K562 (cell line): ENCODE measurements at regions not wholly inside any gene's neighbourhood (a gene's known extent, or its start where the extent isn't known, plus 50 kb on each side); places are given as distances from the start of the nearest gene placed in this dataset.

Experiments
- ATAC-seq: fragments of 200-7000 bp; cut with Tn5 transposase; 3 replicates; pipeline ENCODE4 v1.9.1; 2020; ENCODE audit warnings: moderate library complexity
- BruUV-seq: library from RNA; stranded (reverse); fragments of 400-500 nt; replicated peaks from 2 replicates; lab custom pipeline; 2021; lab: Mats Ljungman, UMichigan
- CTCF ChIA-PET: fragments of 300-600 bp; formaldehyde crosslinking; extraction: SDS; loops from one replicate; lab custom pipeline; 2021; ENCODE audit warnings: low intra/inter-chr PET ratio; lab: Yijun Ruan, JAX
- POLR2A ChIA-PET: fragments of 300-600, 350-650 bp; sonication (Branson Sonifier 250); formaldehyde crosslinking; extraction: SDS; loops from one replicate; lab custom pipeline; 2021; ENCODE audit warnings: antibody characterized with exemption, inconsistent platforms; lab: Yijun Ruan, JAX
- DNase-seq, 4 experiments: peaks; one replicate each; pipeline versions ENCODE4 v3.0.0 to v3.0.0-alpha.2; 2011 to 2018; ENCODE audit warnings: low spot score in 3 of 4, mixed read lengths in 3 of 4; ENCODE audit errors: extremely low read depth in 1 of 4
- FAIRE-seq: peaks from 2 replicates; lab custom pipeline; 2011; peaks lifted over from hg19 to GRCh38; lab: Jason Lieb, UNC
- H2AFZ ChIP-seq: 2 replicates; pipeline ENCODE4 v1.6.0; 2011; ENCODE audit warnings: low read depth, low read length, control low read depth, inconsistent platforms
- H3K27ac ChIP-seq: fragments of 200-600 bp; 3 replicates; pipeline ENCODE4 v1.8.0; 2011; ENCODE audit warnings: low read depth, mild to moderate bottlenecking, control low read depth, inconsistent platforms, low read length, moderate library complexity, mixed read lengths; ENCODE audit errors: extremely low read depth
- H3K27me3 ChIP-seq, 2 experiments: fragments of 300-600 bp in 1 of 2; 2 replicates in 1 of 2; 3 replicates in 1 of 2; pipeline versions ENCODE4 v1.6.0 to v1.8.0; 2011; ENCODE audit warnings: inconsistent platforms in 2 of 2, low read length in 2 of 2, mild to moderate bottlenecking in 1 of 2, mixed read lengths in 1 of 2, moderate library complexity in 1 of 2; ENCODE audit not compliant: control insufficient read depth in 2 of 2, insufficient read depth in 2 of 2
- H3K36me3 ChIP-seq: fragments of 300-600 bp; 3 replicates; pipeline ENCODE4 v1.8.0; 2011; ENCODE audit warnings: mild to moderate bottlenecking, low read length, inconsistent platforms; ENCODE audit not compliant: control insufficient read depth, insufficient read depth
- H3K4me1 ChIP-seq, 2 experiments: fragments of 200-600 bp in 1 of 2; replicated peaks in 1 of 2; 2 replicates in 1 of 2; 3 replicates in 1 of 2; pipeline versions ENCODE4 v1.5.1 to v1.8.0; 2011; ENCODE audit warnings: inconsistent platforms in 2 of 2, low read length in 2 of 2, mild to moderate bottlenecking in 1 of 2, mixed read lengths in 1 of 2, moderate library complexity in 1 of 2; ENCODE audit not compliant: control insufficient read depth in 2 of 2, insufficient read depth in 2 of 2
- H3K4me2 ChIP-seq: 2 replicates; pipeline ENCODE4 v1.6.1; 2011; ENCODE audit warnings: low read length, control low read depth, inconsistent platforms, mixed read lengths; ENCODE audit not compliant: insufficient read depth
- H3K4me3 ChIP-seq: fragments of 200-600 bp; sonication (generic), shearing (Covaris generic); 2 replicates; pipeline ENCODE4 v1.5.1; 2016; ENCODE audit warnings: control low read depth, inconsistent platforms
- H3K79me2 ChIP-seq: fragments of 200-600 bp; 3 replicates; pipeline ENCODE4 v1.8.0; 2011; ENCODE audit warnings: low read length, inconsistent platforms; ENCODE audit not compliant: control insufficient read depth, insufficient read depth
- H3K9ac ChIP-seq, 2 experiments: 2 replicates each; pipeline versions ENCODE4 v1.6.0 to v1.6.1; 2011; ENCODE audit warnings: low read depth in 2 of 2, low read length in 2 of 2, control low read depth in 1 of 2, inconsistent platforms in 1 of 2, mild to moderate bottlenecking in 1 of 2, mixed read lengths in 1 of 2; ENCODE audit not compliant: insufficient read depth in 1 of 2
- H3K9me1 ChIP-seq: one replicate; pipeline ENCODE4 v1.6.0; 2011; ENCODE audit warnings: inconsistent platforms, mild to moderate bottlenecking, low read length, moderate library complexity; ENCODE audit not compliant: control insufficient read depth, insufficient read depth
- H3K9me3 ChIP-seq: replicated peaks from 2 replicates; pipeline ENCODE4 v1.5.1; 2011; ENCODE audit warnings: low read depth, low read length, inconsistent platforms; ENCODE audit not compliant: control insufficient read depth, insufficient read depth
- H4K20me1 ChIP-seq: replicated peaks from 2 replicates; pipeline ENCODE4 v1.6.1; 2011; ENCODE audit warnings: low read length, inconsistent platforms, mixed read lengths; ENCODE audit not compliant: control insufficient read depth, insufficient read depth
- ARHGAP35 ChIP-seq: fragments of 450-650 bp; IDR thresholded peaks from 2 replicates; pipeline ENCODE4 v1.6.1; 2018; ENCODE audit not compliant: partially characterized antibody
- ARID3B ChIP-seq: fragments of 250-450 bp; sonication (Bioruptor Pico); IDR thresholded peaks from 2 replicates; pipeline ENCODE4 v1.4.0; 2020; ENCODE audit warnings: borderline replicate concordance
- ATF1 ChIP-seq, 2 experiments: fragments of 450-650 bp in 1 of 2; IDR thresholded peaks; 2 replicates each; pipeline ENCODE4 v1.6.1; 2016; ENCODE audit warnings: missing compliant biosample characterization in 1 of 2, missing genetic modification characterization in 1 of 2
- E2F6 ChIP-seq, 2 experiments: IDR thresholded peaks; 2 replicates each; pipeline ENCODE4 v1.6.1; 2011; ENCODE audit warnings: borderline replicate concordance in 1 of 2, control low read depth in 1 of 2, low read depth in 1 of 2, low read length in 1 of 2, mild to moderate bottlenecking in 1 of 2, mixed read lengths in 1 of 2, moderate library complexity in 1 of 2; ENCODE audit not compliant: insufficient read depth in 1 of 2, insufficient read length in 1 of 2, poor library complexity in 1 of 2, severe bottlenecking in 1 of 2; ENCODE audit errors: extremely low read depth in 1 of 2
- HDAC3 ChIP-seq: fragments of 450-650 bp; IDR thresholded peaks from 2 replicates; pipeline ENCODE4 v1.6.1; 2018; ENCODE audit warnings: borderline replicate concordance, mild to moderate bottlenecking, moderate library complexity; ENCODE audit not compliant: partially characterized antibody
- NFXL1 ChIP-seq: fragments of 450-650 bp; formaldehyde crosslinking; IDR thresholded peaks from 2 replicates; pipeline ENCODE4 v1.4.0; 2021; ENCODE audit warnings: mild to moderate bottlenecking
- ZFPM2 ChIP-seq: fragments of 250-450 bp; sonication (Bioruptor Pico); IDR thresholded peaks from 2 replicates; pipeline ENCODE4 v1.5.1; 2022; ENCODE audit warnings: mild to moderate bottlenecking
- ZNF143 ChIP-seq: sonication (generic); formaldehyde crosslinking; IDR thresholded peaks from 2 replicates; pipeline ENCODE4 v1.9.0; 2022; ENCODE audit warnings: mild to moderate bottlenecking, missing genetic modification reagents
- WGBS: fragments of 100-300 bp; shearing (Covaris generic); methylation state at CpG from one replicate; pipeline ENCODE4 v1.1.6; 2016; ENCODE audit warnings: low coverage, mixed read lengths; ENCODE audit not compliant: insufficient coverage; ENCODE audit errors: missing lambda C conversion rate; 5-methylcytosine and 5-hydroxymethylcytosine counted together
- in situ Hi-C: fragments of 300-500 bp; cut with MboI; formaldehyde crosslinking; loops from 4 replicates; pipeline ENCODE4 v1.15.0; 2018; ENCODE audit warnings: inconsistent platforms, mixed read lengths
- intact Hi-C: fragments of 100-400 bp; cut with micrococcal nuclease; formaldehyde crosslinking; loops from 2 replicates; pipeline ENCODE4 v1.14.2; 2022

GRCh38 chr5:124895236-124895635, 148.8 kb upstream of the ZNF608 start:
- Histone ChIP-seq H3K27ac (no peak overlapping the region), H2AFZ (no peak overlapping the region), H3K79me2 (no peaks in the 10 kb centered on the region)
- CTCF ChIA-PET = no interaction called here
- in situ Hi-C loops = no loop called here
- 44% methylated on average over 2 of the region's 2 CpGs for WGBS
- FAIRE-seq = no peak
- no peak for ATAC-seq
- TF ChIP-seq ZNF143 (no peak), HDAC3 (no peak), NFXL1 (CRISPR knock-in tag) (no peak), ATF1 (CRISPR knock-in tag; IDR thresholded peaks at IDR 0.05) (no peak), ATF1 (tag; IDR thresholded peaks at IDR 0.05) (no peak), ARHGAP35 (no peak), ZFPM2 (CRISPR knock-in tag) (no peak), ARID3B (CRISPR knock-in tag) (no peak), E2F6 (IDR thresholded peaks at IDR 0.05; ENCODE audit: borderline replicate concordance in 1 of 2, extremely low read depth in 1 of 2, insufficient read depth in 1 of 2, insufficient read length in 1 of 2, low read depth in 1 of 2, low read length in 1 of 2, poor library complexity in 1 of 2, severe bottlenecking in 1 of 2) (no peak)
- TF ChIP-seq, all 486 proteins: peak for 0
- Histone ChIP-seq H3K4me2 (no peak overlapping the region), H3K36me3 (0 out of 3 replicates have a peak, but pooled peaks cover 2% of the 10 kb centered on the region), H4K20me1 (no peaks in the 10 kb centered on the region), H3K4me3 (no peak overlapping the region), H3K9ac (no peak overlapping the region), H3K9me3 (no peaks in the 10 kb centered on the region), H3K9me1 (no peaks in the 10 kb centered on the region), H3K27me3 (no peaks in the 10 kb centered on the region), H3K4me1 (no peaks in the 10 kb centered on the region)
- no TSS peak for BruUV-seq
- POLR2A ChIA-PET = no interaction called here
- intact Hi-C loops = no loop called here
- no peak for DNase-seq
